ENCODE measurements at regions not wholly inside any gene's neighbourhood (a gene's known extent, or its start where the extent isn't known, plus 50 kb on each side); places are given as distances from the start of the nearest gene placed in this dataset.
A peak's percentile ranks its signal among the peaks of the same experiment; 100 is the strongest.

DNA sequence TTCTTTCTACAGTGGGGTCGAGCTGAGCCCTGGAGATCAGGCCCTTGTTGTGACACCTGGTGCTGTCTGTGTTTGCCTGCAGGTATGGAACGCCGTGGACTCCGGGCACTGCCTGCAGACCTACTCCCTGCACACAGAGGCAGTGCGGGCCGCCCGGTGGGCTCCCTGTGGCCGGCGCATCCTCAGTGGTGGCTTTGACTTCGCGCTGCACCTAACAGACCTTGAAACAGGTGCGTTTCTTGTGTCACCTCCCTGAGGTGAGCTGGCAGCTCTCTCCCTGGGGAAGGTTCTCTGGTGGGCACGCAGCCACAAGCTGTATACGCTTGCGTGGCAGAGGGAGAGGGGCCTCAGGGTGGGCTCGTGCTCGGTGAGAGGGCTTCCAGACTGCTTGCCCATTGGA lies 119.3 kb downstream of the BEGAIN start:
- Histone ChIP-seq H3K27ac (ENCODE audit: low read depth, low read length) (no peak overlapping the region), H3K9me3 (ENCODE audit: control insufficient read depth in 2 of 3, low read length in 3 of 3) (no peaks in the 10 kb centered on the region), H3K36me3 (ENCODE audit: control insufficient read depth in 2 of 3, insufficient read depth in 3 of 3, low read length in 3 of 3) (peaks cover 0 to 20% (median 0%) of the 10 kb centered on the region in 3 experiments), H3K4me1 (ENCODE audit: control insufficient read depth in 2 of 2, insufficient read depth in 2 of 2, low read length in 2 of 2) (no peaks in the 10 kb centered on the region), H3K4me3 (ENCODE audit: low read length) (no peak overlapping the region), H3K27me3 (ENCODE audit: control insufficient read depth in 2 of 2, insufficient read depth in 2 of 2, low read length in 2 of 2) (no peaks in the 10 kb centered on the region)
- peaks cover 0 to 9% (median 5%) of the 10 kb centered on the region in 7 donors for H3K4me1 Mint-ChIP-seq
- H3K27ac Mint-ChIP-seq, result no peak overlapping the region
- intact Hi-C loops (cut with micrococcal nuclease), result no loop called here
- POLR2A ChIA-PET, result no interaction called here
- DNase-seq (no peak), ATAC-seq (no peak)
- no peak overlapping the region for H3K4me3 Mint-ChIP-seq
- H3K36me3 Mint-ChIP-seq, result peaks cover 2 to 39% (median 14%) of the 10 kb centered on the region in 5 donors
- no peaks in the 10 kb centered on the region for H3K9me3 Mint-ChIP-seq
- CTCF ChIA-PET, result no interaction called here
- peaks cover 0 to 8% (median 0%) of the 10 kb centered on the region in 5 donors for H3K27me3 Mint-ChIP-seq

DNA sequence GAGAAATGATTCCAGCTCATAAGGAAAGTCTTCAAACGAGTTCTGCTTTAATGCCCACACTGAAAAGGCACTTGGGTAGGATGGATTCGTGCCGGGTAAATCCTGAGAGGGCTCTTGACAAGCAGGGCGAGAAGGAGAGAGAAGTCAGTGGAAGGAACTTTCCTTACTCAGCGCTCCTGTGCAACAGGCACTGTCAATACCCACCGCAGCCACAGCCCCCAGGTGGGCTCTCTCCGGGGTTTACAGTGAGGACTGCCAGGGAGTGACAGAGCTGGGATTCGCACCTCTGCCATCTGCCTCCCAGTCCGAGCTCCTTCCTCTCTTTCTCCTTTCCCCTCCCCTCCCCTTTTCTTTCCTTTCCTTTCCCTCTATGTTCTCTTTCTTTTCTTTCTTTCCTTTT lies 118.7 kb downstream of the BEGAIN start:
- ChIA-PET CTCF (no interaction called here), POLR2A (no interaction called here)
- H3K27ac ChIP-seq (ENCODE audit: low read depth, low read length), result no peak overlapping the region

DNA sequence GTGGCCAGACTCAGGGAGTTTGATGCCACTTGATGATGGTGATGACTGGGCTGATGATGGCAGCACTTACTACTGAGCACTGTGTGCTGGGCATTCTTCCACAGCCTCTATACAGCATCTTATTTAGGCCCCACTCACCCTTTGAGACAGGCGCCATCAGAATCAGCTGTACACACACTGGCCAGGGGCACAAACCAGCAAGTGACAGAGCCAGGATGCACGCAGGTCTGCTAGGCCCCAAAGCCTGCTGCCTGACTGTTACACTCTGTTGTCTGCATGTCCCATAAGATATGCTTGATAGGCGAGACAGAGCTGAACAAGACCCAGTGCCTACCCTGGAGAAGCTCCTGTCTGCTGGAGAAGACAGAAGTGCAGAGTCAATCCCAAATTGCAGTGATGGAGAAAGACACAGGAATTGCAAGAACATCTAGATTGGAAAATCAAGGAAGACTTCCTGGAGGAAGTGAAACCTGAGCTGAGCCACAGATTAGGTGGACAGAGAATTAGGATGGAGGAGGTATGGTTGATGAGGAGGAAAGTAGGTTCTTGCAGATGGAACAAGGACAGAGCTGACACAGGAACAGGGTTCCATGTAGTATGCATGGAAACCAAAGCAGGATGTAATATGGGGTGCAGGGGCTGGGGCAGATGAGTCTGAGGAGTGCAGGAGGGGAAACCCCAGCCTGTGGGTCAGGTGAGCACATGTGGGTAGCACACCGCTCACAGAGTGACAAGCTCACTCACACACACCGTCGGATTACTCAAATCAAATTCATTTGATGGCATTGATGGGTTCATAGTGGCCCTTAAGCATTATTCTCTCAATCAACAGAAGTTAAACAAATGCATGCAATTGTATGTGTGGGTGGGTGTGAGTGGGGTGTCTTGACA lies 117.3 kb downstream of the BEGAIN start:
- H3K4me3 Mint-ChIP-seq, result no peak overlapping the region
- Histone ChIP-seq H3K9me3 (ENCODE audit: control insufficient read depth in 2 of 3, low read length in 3 of 3) (no peaks in the 10 kb centered on the region), H3K4me3 (ENCODE audit: low read length) (no peak overlapping the region), H3K27me3 (ENCODE audit: control insufficient read depth in 2 of 2, insufficient read depth in 2 of 2, low read length in 2 of 2) (no peaks in the 10 kb centered on the region), H3K27ac (ENCODE audit: low read depth, low read length) (no peak overlapping the region), H3K4me1 (ENCODE audit: control insufficient read depth in 2 of 2, insufficient read depth in 2 of 2, low read length in 2 of 2) (no peaks in the 10 kb centered on the region), H3K36me3 (ENCODE audit: control insufficient read depth in 2 of 3, insufficient read depth in 3 of 3, low read length in 3 of 3) (peaks cover 0 to 20% (median 0%) of the 10 kb centered on the region in 3 experiments)
- no peaks in the 10 kb centered on the region for H3K9me3 Mint-ChIP-seq
- no peaks in the 10 kb centered on the region for H3K27me3 Mint-ChIP-seq
- ATAC-seq (no peak), DNase-seq (no peak)
- intact Hi-C loops (cut with micrococcal nuclease), result no loop called here
- H3K27ac Mint-ChIP-seq, result peak overlapping the region in 1 of 9 donors; percentile 29
- H3K4me1 Mint-ChIP-seq, result peaks cover 0 to 9% (median 4%) of the 10 kb centered on the region in 7 donors
- CTCF ChIA-PET, result no interaction called here
- H3K36me3 Mint-ChIP-seq, result peaks cover 2 to 50% (median 21%) of the 10 kb centered on the region in 5 donors
- POLR2A ChIA-PET, result no interaction called here

More for the DNA sequence above, 118.7 kb downstream of the BEGAIN start:
- Mint-ChIP-seq H3K4me3 (no peak overlapping the region), H3K9me3 (no peaks in the 10 kb centered on the region), H3K36me3 (peaks cover 2 to 40% (median 14%) of the 10 kb centered on the region in 5 donors), H3K4me1 (peaks cover 0 to 9% (median 5%) of the 10 kb centered on the region in 7 donors), H3K27me3 (peaks cover 0 to 5% (median 0%) of the 10 kb centered on the region in 5 donors), H3K27ac (no peak overlapping the region)
- DNase-seq, result no peak
- intact Hi-C loops (cut with micrococcal nuclease), result no loop called here
- Histone ChIP-seq H3K27me3 (ENCODE audit: control insufficient read depth in 2 of 2, insufficient read depth in 2 of 2, low read length in 2 of 2) (no peaks in the 10 kb centered on the region), H3K36me3 (ENCODE audit: control insufficient read depth in 2 of 3, insufficient read depth in 3 of 3, low read length in 3 of 3) (peaks cover 0 to 20% (median 0%) of the 10 kb centered on the region in 3 experiments), H3K4me3 (ENCODE audit: low read length) (no peak overlapping the region), H3K9me3 (ENCODE audit: control insufficient read depth in 2 of 3, low read length in 3 of 3) (no peaks in the 10 kb centered on the region), H3K4me1 (ENCODE audit: control insufficient read depth in 2 of 2, insufficient read depth in 2 of 2, low read length in 2 of 2) (no peaks in the 10 kb centered on the region)
- ATAC-seq, result no peak

DNA sequence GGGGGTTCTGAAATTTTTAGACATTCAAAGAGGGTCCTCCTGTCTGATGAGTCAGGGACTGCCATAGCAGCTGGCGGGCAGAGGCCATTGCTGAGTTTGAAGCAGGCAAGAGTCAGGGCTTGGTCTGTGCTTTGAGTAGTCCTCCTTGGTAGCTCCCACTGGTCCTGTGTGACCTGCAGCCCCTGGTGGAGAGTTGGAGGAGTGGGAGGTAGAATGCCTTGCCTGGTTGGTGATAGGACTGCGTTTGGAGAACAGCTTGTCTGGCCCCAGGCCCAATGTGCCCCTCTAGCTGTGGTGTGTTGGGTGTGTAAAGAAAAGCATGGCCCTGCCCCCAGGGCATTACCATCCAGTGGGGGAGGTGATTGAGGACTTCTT lies 116.7 kb downstream of the BEGAIN start:
- H3K9me3 Mint-ChIP-seq, result no peaks in the 10 kb centered on the region
- no peaks in the 10 kb centered on the region for H3K27me3 Mint-ChIP-seq
- H3K27ac Mint-ChIP-seq, result no peak overlapping the region
- ChIA-PET POLR2A (no interaction called here), CTCF (no interaction called here)
- H3K4me1 ChIP-seq (ENCODE audit: control insufficient read depth in 2 of 2, insufficient read depth in 2 of 2, low read length in 2 of 2), result no peaks in the 10 kb centered on the region
- ATAC-seq (no peak), DNase-seq (no peak)
- H3K9me3 ChIP-seq (ENCODE audit: control insufficient read depth in 2 of 3, low read length in 3 of 3), result no peaks in the 10 kb centered on the region
- intact Hi-C loops (cut with micrococcal nuclease), result no loop called here
- H3K4me3 Mint-ChIP-seq, result no peak overlapping the region
- H3K4me3 ChIP-seq (ENCODE audit: low read length), result no peak overlapping the region
- no peak overlapping the region for H3K27ac ChIP-seq (ENCODE audit: low read depth, low read length)
- peaks cover 0 to 20% (median 0%) of the 10 kb centered on the region in 3 experiments for H3K36me3 ChIP-seq (ENCODE audit: control insufficient read depth in 2 of 3, insufficient read depth in 3 of 3, low read length in 3 of 3)
- H3K4me1 Mint-ChIP-seq, result peaks cover 0 to 9% (median 4%) of the 10 kb centered on the region in 7 donors
- H3K36me3 Mint-ChIP-seq, result peaks cover 2 to 55% (median 21%) of the 10 kb centered on the region in 5 donors
- no peaks in the 10 kb centered on the region for H3K27me3 ChIP-seq (ENCODE audit: control insufficient read depth in 2 of 2, insufficient read depth in 2 of 2, low read length in 2 of 2)

DNA sequence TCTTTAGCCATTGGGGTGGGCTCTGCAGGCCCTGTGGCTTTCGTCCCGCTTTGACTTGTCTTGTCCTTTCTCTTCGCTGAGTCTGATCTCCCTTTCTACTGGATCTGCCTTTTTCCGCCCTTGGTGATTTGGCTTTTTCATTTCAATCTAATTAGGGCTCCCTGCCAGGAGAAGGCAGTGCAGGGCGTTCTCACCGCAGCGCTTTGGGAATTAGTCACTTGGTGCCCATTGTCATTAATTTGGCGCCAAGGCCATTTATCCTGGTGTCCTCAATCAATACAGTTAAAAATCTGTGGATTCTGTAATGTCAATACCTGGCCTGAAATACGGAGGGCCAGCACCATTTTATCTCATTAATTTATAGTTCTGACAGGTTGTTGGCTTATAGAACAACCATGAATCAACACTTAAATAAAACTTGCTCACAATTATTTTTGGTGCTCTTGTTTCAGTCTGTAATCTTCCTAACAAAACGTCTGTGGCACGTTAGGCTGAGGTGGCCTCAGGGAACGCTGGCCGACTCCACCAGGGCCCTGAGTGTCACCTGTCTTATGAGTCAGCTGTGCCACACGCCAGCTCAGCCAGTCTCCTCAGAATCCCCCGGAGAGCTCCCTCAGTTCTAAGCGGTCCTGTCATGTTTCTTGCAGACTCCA lies 115.7 kb downstream of the BEGAIN start:
- Mint-ChIP-seq H3K4me1 (peaks cover 0 to 9% (median 4%) of the 10 kb centered on the region in 7 donors), H3K9me3 (no peaks in the 10 kb centered on the region), H3K36me3 (peaks cover 2 to 61% (median 21%) of the 10 kb centered on the region in 5 donors), H3K27me3 (no peaks in the 10 kb centered on the region), H3K27ac (no peak overlapping the region), H3K4me3 (no peak overlapping the region)
- CTCF ChIA-PET, result no interaction called here
- Histone ChIP-seq H3K27me3 (ENCODE audit: control insufficient read depth in 2 of 2, insufficient read depth in 2 of 2, low read length in 2 of 2) (no peaks in the 10 kb centered on the region), H3K4me3 (ENCODE audit: low read length) (no peak overlapping the region), H3K9me3 (ENCODE audit: control insufficient read depth in 2 of 3, low read length in 3 of 3) (no peaks in the 10 kb centered on the region), H3K36me3 (ENCODE audit: control insufficient read depth in 2 of 3, insufficient read depth in 3 of 3, low read length in 3 of 3) (peaks cover 0 to 20% (median 0%) of the 10 kb centered on the region in 3 experiments), H3K4me1 (ENCODE audit: control insufficient read depth in 2 of 2, insufficient read depth in 2 of 2, low read length in 2 of 2) (no peaks in the 10 kb centered on the region), H3K27ac (ENCODE audit: low read depth, low read length) (no peak overlapping the region)
- DNase-seq, result no peak
- ATAC-seq, result no peak
- intact Hi-C loops (cut with micrococcal nuclease), result no loop called here
- POLR2A ChIA-PET, result no interaction called here

DNA sequence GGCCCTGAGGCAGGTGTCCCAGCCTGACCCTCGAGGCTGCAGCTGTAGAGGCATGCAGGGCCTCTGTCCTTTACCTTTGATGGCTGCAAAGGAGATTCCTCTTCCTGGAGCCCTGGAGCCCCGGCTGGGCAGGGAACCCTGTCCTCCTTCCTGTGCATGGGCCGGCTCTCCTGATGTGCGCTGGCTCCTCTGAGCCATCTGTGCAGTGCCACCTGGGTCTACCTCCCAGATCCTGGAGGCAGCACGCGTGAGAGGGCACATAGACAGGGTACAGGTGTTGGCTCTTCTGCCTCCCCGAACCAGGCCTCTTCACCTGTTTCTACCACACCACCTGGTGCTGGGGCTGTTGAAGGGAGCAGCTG lies 115.1 kb downstream of the BEGAIN start:
- Mint-ChIP-seq H3K27me3 (no peaks in the 10 kb centered on the region), H3K36me3 (peaks cover 2 to 60% (median 21%) of the 10 kb centered on the region in 5 donors), H3K4me3 (no peak overlapping the region), H3K4me1 (peaks cover 0 to 9% (median 4%) of the 10 kb centered on the region in 7 donors), H3K9me3 (no peaks in the 10 kb centered on the region), H3K27ac (no peak overlapping the region)
- ChIA-PET CTCF (no interaction called here), POLR2A (no interaction called here)
- Histone ChIP-seq H3K4me3 (ENCODE audit: low read length) (no peak overlapping the region), H3K9me3 (ENCODE audit: control insufficient read depth in 2 of 3, low read length in 3 of 3) (no peaks in the 10 kb centered on the region), H3K27ac (ENCODE audit: low read depth, low read length) (no peak overlapping the region), H3K36me3 (ENCODE audit: control insufficient read depth in 2 of 3, insufficient read depth in 3 of 3, low read length in 3 of 3) (peaks cover 0 to 20% (median 0%) of the 10 kb centered on the region in 3 experiments), H3K27me3 (ENCODE audit: control insufficient read depth in 2 of 2, insufficient read depth in 2 of 2, low read length in 2 of 2) (no peaks in the 10 kb centered on the region), H3K4me1 (ENCODE audit: control insufficient read depth in 2 of 2, insufficient read depth in 2 of 2, low read length in 2 of 2) (no peaks in the 10 kb centered on the region)
- DNase-seq (no peak), ATAC-seq (no peak)
- intact Hi-C loops (cut with micrococcal nuclease), result no loop called here

Data from naive thymus-derived CD4-positive, alpha-beta T cell (primary cell).